AG04449 (cell line): ENCODE measurements at regions not wholly inside any gene's neighbourhood (a gene's known extent, or its start where the extent isn't known, plus 50 kb on each side); places are given as distances from the start of the nearest gene placed in this dataset.
"Not testable (repeated sequence)": the region's sequence is repeated elsewhere in the genome, so short reads cannot be mapped to it uniquely, and the experiment has no call there.

Experiments used
- CTCF ChIA-PET: fragments of 350-600 bp; formaldehyde crosslinking; extraction: SDS; loops from one replicate; lab custom pipeline; 2021; ENCODE audit warnings: antibody characterized with exemption; lab: Yijun Ruan, JAX
- POLR2A ChIA-PET: fragments of 400-600, 350-600 bp; formaldehyde crosslinking; extraction: SDS; loops from one replicate; lab custom pipeline; 2020; ENCODE audit warnings: antibody characterized with exemption, inconsistent platforms; lab: Yijun Ruan, JAX
- DNase-seq: peaks from one replicate; pipeline ENCODE4 v3.0.0-alpha.2; 2010; ENCODE audit warnings: low read depth, low spot score
- H3K4me3 ChIP-seq: 2 replicates; pipeline ENCODE4 v1.5.1; 2011; ENCODE audit warnings: low read depth, mild to moderate bottlenecking, control low read depth, low read length
- CTCF ChIP-seq: IDR thresholded peaks from one replicate; pipeline ENCODE4 v1.5.1; 2011; ENCODE audit warnings: mild to moderate bottlenecking, moderate library complexity, low read length, control low read depth, inconsistent platforms; ENCODE audit not compliant: insufficient read depth; ENCODE audit errors: missing control alignments

GRCh38 chr4:159592898-159593556, 490.1 kb downstream of the RAPGEF2 start:
- no peak for TF ChIP-seq CTCF
- CTCF ChIA-PET = no interaction called here
- POLR2A ChIA-PET = no interaction called here
- H3K4me3 ChIP-seq = no peak overlapping the region
- no peak for DNase-seq

- no peak for TF ChIP-seq CTCF
- no peak overlapping the region for H3K4me3 ChIP-seq
- no peak for DNase-seq
- CTCF ChIA-PET = no interaction called here
- POLR2A ChIA-PET = no interaction called here
Observed at GRCh38 chr4:159593681-159594080, 490.8 kb downstream of the RAPGEF2 start.

GRCh38 chr4:159594576-159594975, 491.7 kb downstream of the RAPGEF2 start:
- CTCF ChIA-PET = no interaction called here
- POLR2A ChIA-PET = no interaction called here
- TF ChIP-seq CTCF = no peak
- no peak overlapping the region for H3K4me3 ChIP-seq
- no peak for DNase-seq

- H3K4me3 ChIP-seq, DNase-seq, POLR2A ChIA-PET, CTCF ChIA-PET: not testable (repeated sequence)
Observed at GRCh38 chr4:159595101-159595500, 492.2 kb downstream of the RAPGEF2 start.

GRCh38 chr4:159598602-159599001, 495.7 kb downstream of the RAPGEF2 start:
- DNase-seq = no peak
- ChIA-PET CTCF (interaction anchor here (1.2 kb wide), 1 partner anchor 8 kb away, joined by 3 read pairs; no protein-coding TSS in a partner anchor), POLR2A (no interaction called here)

GRCh38 chr4:159600061-159600460, 497.2 kb downstream of the RAPGEF2 start:
- H3K4me3 ChIP-seq = no peak overlapping the region
- DNase-seq = no peak
- TF ChIP-seq CTCF = no peak
- POLR2A ChIA-PET = no interaction called here
- CTCF ChIA-PET = no interaction called here

More at GRCh38 chr4:159598602-159599001, 495.7 kb downstream of the RAPGEF2 start:
- no peak for TF ChIP-seq CTCF
- H3K4me3 ChIP-seq = no peak overlapping the region

- no peak for TF ChIP-seq CTCF
- DNase-seq = no peak
- CTCF ChIA-PET = no interaction called here
- H3K4me3 ChIP-seq = no peak overlapping the region
- POLR2A ChIA-PET = no interaction called here
Observed at GRCh38 chr4:159604781-159605180, 501.9 kb downstream of the RAPGEF2 start.
